A549 (cell line): ENCODE measurements at regions not wholly inside any gene's neighbourhood (a gene's known extent, or its start where the extent isn't known, plus 50 kb on each side); places are given as distances from the start of the nearest gene placed in this dataset.

ENCODE experiments used
- CTCF ChIP-seq: fragments of >200 bp; sonication (Bioruptor Twin); formaldehyde crosslinking; IDR thresholded peaks from 3 replicates; pipeline ENCODE4 v1.5.1; 2016
- JUN ChIP-seq, 2 experiments: fragments of >200 bp; sonication (Bioruptor Twin); formaldehyde crosslinking; IDR thresholded peaks; 2 replicates in 1 of 2; 3 replicates in 1 of 2; pipeline ENCODE4 v1.6.1; 2016 to 2017
- POLR2A ChIP-seq: IDR thresholded peaks from 2 replicates; pipeline ENCODE4 v1.6.1; 2012; ENCODE audit warnings: mild to moderate bottlenecking, low read length
- REST ChIP-seq: fragments of 200-600 bp; sonication (generic); IDR thresholded peaks from 2 replicates; pipeline ENCODE4 v1.6.1; 2016; ENCODE audit warnings: antibody characterized with exemption, mild to moderate bottlenecking, moderate library complexity

- TF ChIP-seq POLR2A (no peak), CTCF (no peak), JUN (IDR thresholded peaks at IDR 0.05) (no peak), REST (no peak)
Observed at GRCh38 chr1:199789141-199789540, 238.4 kb upstream of the NR5A2 start.
